GM19463 (cell line): ENCODE measurements at regions not wholly inside any gene's neighbourhood (a gene's known extent, or its start where the extent isn't known, plus 50 kb on each side); places are given as distances from the start of the nearest gene placed in this dataset.
"Not testable (repeated sequence)": the region's sequence is repeated elsewhere in the genome, so short reads cannot be mapped to it uniquely, and the experiment has no call there.

ENCODE experiments used
- ATAC-seq: cut with Tn5 transposase; IDR thresholded peaks from one replicate; pipeline ENCODE4 v1.9.1; 2021; ENCODE audit warnings: mild to moderate bottlenecking, moderate library complexity; ENCODE audit not compliant: unreplicated experiment

GRCh38 chr13:22848539-22849052 is 332.2 kb upstream of the SGCG start:
- ATAC-seq, result no peak

- no peak for ATAC-seq
These were observed 324.9 kb upstream of the SGCG start for GRCh38 chr13:22855926-22856325.

GRCh38 chr13:22858980-22859379 is 321.8 kb upstream of the SGCG start:
- not testable (repeated sequence) for ATAC-seq

GRCh38 chr13:22859411-22859810 is 321.4 kb upstream of the SGCG start:
- ATAC-seq, result not testable (repeated sequence)

- ATAC-seq, result no peak
These were observed 318.8 kb upstream of the SGCG start for GRCh38 chr13:22861958-22862466.

- no peak for ATAC-seq
These were observed 318.3 kb upstream of the SGCG start for GRCh38 chr13:22862478-22862877.

GRCh38 chr13:22866221-22866620 is 314.6 kb upstream of the SGCG start:
- ATAC-seq, result no peak

- no peak for ATAC-seq
These were observed 309.5 kb upstream of the SGCG start for GRCh38 chr13:22871231-22871630.

- ATAC-seq, result no peak
These were observed 305.9 kb upstream of the SGCG start for GRCh38 chr13:22874839-22875238.

GRCh38 chr13:22877421-22877820 is 303.4 kb upstream of the SGCG start:
- no peak for ATAC-seq

GRCh38 chr13:22880741-22881720 is 299.7 kb upstream of the SGCG start:
- no peak for ATAC-seq

GRCh38 chr13:22881721-22882608 is 298.8 kb upstream of the SGCG start:
- not testable (repeated sequence) for ATAC-seq

- ATAC-seq, result peak; percentile 71
These were observed 297.4 kb upstream of the SGCG start for GRCh38 chr13:22883262-22883840.

- ATAC-seq, result peak; percentile 4
These were observed 296.8 kb upstream of the SGCG start for GRCh38 chr13:22883956-22884355.

GRCh38 chr13:22886061-22886460 is 294.7 kb upstream of the SGCG start:
- ATAC-seq, result not testable (repeated sequence)

GRCh38 chr13:22889376-22889775 is 291.4 kb upstream of the SGCG start:
- ATAC-seq, result not testable (repeated sequence)

GRCh38 chr13:22893204-22893603 is 287.6 kb upstream of the SGCG start:
- no peak for ATAC-seq

- no peak for ATAC-seq
These were observed 287.0 kb upstream of the SGCG start for GRCh38 chr13:22893777-22894176.

- no peak for ATAC-seq
These were observed 283.0 kb upstream of the SGCG start for GRCh38 chr13:22897571-22898314.

GRCh38 chr13:22900416-22900951 is 280.3 kb upstream of the SGCG start:
- ATAC-seq, result not testable (repeated sequence)
